ENCODE measurements at regions not wholly inside any gene's neighbourhood (a gene's known extent, or its start where the extent isn't known, plus 50 kb on each side); places are given as distances from the start of the nearest gene placed in this dataset.

DNA sequence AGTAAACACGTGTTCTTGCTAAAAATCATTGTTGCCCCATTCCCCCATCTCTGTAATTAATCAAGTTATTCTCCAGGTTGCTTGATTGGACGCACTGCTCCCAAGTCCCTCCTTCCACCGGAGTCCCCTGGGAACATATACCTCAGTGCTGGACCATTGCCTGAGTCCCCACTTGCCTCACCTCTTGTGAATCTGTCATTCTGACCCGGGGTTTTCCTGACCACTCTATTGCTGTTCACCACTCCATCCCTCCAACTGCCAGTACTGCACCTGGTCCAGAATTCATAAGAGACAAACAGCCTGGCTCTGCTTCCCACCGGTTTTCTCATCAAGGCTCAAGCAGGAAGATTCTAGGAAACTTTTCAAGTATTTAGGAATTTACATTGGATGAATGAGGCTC lies 555.9 kb downstream of the VRK1 start:
- no peak for DNase-seq (ENCODE audit: low spot score)
- Mint-ChIP-seq H3K4me1 (no peaks in the 10 kb centered on the region), H3K27me3 (ENCODE audit: low read depth) (no peaks in the 10 kb centered on the region; the same call in 1 of the 2 replicates), H3K4me3 (no peak overlapping the region), H3K27ac (no peak overlapping the region), H3K36me3 (no peaks in the 10 kb centered on the region), H3K9me3 (peaks cover 3% of the 10 kb centered on the region)
- ATAC-seq, result no peak
- ChIA-PET POLR2A (no interaction called here), CTCF (no interaction called here)
- no peak for TF ChIP-seq ZNF317 (CRISPR knock-in tag; IDR thresholded peaks at IDR 0.05; ENCODE audit: borderline replicate concordance, low read depth)
- TF ChIP-seq, protein P1, sequence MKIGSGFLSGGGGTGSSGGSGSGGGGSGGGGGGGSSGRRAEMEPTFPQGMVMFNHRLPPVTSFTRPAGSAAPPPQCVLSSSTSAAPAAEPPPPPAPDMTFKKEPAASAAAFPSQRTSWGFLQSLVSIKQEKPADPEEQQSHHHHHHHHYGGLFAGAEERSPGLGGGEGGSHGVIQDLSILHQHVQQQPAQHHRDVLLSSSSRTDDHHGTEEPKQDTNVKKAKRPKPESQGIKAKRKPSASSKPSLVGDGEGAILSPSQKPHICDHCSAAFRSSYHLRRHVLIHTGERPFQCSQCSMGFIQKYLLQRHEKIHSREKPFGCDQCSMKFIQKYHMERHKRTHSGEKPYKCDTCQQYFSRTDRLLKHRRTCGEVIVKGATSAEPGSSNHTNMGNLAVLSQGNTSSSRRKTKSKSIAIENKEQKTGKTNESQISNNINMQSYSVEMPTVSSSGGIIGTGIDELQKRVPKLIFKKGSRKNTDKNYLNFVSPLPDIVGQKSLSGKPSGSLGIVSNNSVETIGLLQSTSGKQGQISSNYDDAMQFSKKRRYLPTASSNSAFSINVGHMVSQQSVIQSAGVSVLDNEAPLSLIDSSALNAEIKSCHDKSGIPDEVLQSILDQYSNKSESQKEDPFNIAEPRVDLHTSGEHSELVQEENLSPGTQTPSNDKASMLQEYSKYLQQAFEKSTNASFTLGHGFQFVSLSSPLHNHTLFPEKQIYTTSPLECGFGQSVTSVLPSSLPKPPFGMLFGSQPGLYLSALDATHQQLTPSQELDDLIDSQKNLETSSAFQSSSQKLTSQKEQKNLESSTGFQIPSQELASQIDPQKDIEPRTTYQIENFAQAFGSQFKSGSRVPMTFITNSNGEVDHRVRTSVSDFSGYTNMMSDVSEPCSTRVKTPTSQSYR (CRISPR knock-in tag; IDR thresholded peaks at IDR 0.05), result no peak
- no peak for TF ChIP-seq FOXJ3 (CRISPR knock-in tag; IDR thresholded peaks at IDR 0.05; ENCODE audit: borderline replicate concordance)
- TF ChIP-seq, protein P2, sequence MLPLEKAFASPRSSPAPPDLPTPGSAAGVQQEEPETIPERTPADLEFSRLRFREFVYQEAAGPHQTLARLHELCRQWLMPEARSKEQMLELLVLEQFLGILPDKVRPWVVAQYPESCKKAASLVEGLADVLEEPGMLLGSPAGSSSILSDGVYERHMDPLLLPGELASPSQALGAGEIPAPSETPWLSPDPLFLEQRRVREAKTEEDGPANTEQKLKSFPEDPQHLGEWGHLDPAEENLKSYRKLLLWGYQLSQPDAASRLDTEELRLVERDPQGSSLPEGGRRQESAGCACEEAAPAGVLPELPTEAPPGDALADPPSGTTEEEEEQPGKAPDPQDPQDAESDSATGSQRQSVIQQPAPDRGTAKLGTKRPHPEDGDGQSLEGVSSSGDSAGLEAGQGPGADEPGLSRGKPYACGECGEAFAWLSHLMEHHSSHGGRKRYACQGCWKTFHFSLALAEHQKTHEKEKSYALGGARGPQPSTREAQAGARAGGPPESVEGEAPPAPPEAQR (CRISPR knock-in tag; IDR thresholded peaks at IDR 0.05), result no peak
- no peak for TF ChIP-seq ZNF121 (CRISPR knock-in tag; IDR thresholded peaks at IDR 0.05)
- TF ChIP-seq, protein P3, sequence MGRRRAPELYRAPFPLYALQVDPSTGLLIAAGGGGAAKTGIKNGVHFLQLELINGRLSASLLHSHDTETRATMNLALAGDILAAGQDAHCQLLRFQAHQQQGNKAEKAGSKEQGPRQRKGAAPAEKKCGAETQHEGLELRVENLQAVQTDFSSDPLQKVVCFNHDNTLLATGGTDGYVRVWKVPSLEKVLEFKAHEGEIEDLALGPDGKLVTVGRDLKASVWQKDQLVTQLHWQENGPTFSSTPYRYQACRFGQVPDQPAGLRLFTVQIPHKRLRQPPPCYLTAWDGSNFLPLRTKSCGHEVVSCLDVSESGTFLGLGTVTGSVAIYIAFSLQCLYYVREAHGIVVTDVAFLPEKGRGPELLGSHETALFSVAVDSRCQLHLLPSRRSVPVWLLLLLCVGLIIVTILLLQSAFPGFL (CRISPR knock-in tag; IDR thresholded peaks at IDR 0.05; ENCODE audit: borderline replicate concordance), result no peak
- TF ChIP-seq, protein P4, sequence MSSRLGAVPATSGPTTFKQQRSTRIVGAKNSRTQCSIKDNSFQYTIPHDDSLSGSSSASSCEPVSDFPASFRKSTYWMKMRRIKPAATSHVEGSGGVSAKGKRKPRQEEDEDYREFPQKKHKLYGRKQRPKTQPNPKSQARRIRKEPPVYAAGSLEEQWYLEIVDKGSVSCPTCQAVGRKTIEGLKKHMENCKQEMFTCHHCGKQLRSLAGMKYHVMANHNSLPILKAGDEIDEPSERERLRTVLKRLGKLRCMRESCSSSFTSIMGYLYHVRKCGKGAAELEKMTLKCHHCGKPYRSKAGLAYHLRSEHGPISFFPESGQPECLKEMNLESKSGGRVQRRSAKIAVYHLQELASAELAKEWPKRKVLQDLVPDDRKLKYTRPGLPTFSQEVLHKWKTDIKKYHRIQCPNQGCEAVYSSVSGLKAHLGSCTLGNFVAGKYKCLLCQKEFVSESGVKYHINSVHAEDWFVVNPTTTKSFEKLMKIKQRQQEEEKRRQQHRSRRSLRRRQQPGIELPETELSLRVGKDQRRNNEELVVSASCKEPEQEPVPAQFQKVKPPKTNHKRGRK (CRISPR knock-in tag; IDR thresholded peaks at IDR 0.05; ENCODE audit: borderline replicate concordance), result no peak
- no peak for TF ChIP-seq GTF2I (CRISPR knock-in tag; conservative IDR thresholded peaks at IDR 0.05)
- TF ChIP-seq, protein P5, sequence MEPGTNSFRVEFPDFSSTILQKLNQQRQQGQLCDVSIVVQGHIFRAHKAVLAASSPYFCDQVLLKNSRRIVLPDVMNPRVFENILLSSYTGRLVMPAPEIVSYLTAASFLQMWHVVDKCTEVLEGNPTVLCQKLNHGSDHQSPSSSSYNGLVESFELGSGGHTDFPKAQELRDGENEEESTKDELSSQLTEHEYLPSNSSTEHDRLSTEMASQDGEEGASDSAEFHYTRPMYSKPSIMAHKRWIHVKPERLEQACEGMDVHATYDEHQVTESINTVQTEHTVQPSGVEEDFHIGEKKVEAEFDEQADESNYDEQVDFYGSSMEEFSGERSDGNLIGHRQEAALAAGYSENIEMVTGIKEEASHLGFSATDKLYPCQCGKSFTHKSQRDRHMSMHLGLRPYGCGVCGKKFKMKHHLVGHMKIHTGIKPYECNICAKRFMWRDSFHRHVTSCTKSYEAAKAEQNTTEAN (CRISPR knock-in tag; IDR thresholded peaks at IDR 0.05), result no peak
- TF ChIP-seq SMAD4 (CRISPR knock-in tag; IDR thresholded peaks at IDR 0.05), result no peak
- TF ChIP-seq HMGA2 (CRISPR knock-in tag; IDR thresholded peaks at IDR 0.05), result no peak
- TF ChIP-seq NFYB (CRISPR knock-in tag; conservative IDR thresholded peaks at IDR 0.05; ENCODE audit: low read depth), result no peak

DNA sequence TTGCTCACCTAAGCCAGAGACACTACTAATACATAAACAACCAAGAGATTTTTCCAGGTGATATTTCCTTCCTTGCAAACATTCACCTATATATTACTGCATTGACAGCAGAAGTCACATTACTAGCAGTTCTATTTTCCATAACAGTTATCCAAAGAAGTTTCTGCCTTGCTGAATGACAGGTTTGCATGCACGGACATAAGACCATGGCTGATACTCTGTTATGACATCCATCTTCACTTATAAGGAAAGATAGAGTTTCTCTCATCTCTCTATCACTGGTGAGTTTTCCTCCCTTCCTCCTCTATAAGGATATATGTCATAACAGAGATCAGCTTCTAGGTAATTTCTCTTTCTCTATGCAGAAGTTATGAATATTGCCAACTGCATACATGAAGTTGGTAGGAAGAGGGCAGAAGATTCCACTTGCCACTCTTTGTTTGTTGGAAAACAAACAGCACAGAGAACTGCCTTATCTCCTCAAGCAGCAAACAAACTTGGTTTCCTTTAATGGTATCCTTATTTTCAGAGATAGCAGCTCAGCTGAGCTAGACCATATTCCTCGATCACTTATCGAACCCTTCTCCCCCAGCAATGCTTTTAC lies 557.0 kb downstream of the VRK1 start:
- no peak for ATAC-seq
- POLR2A ChIA-PET, result no interaction called here
- no peak overlapping the region for H3K27ac Mint-ChIP-seq
- CTCF ChIA-PET, result no interaction called here
- H3K36me3 Mint-ChIP-seq, result no peaks in the 10 kb centered on the region
- no peak for DNase-seq (ENCODE audit: low spot score)
- H3K9me3 Mint-ChIP-seq, result no peaks in the 10 kb centered on the region
- no peaks in the 10 kb centered on the region; the same call in 1 of the 2 replicates for H3K27me3 Mint-ChIP-seq (ENCODE audit: low read depth)
- no peaks in the 10 kb centered on the region for H3K4me1 Mint-ChIP-seq
- no peak overlapping the region for H3K4me3 Mint-ChIP-seq
- no peak for TF ChIP-seq ELF4 (CRISPR knock-in tag; IDR thresholded peaks at IDR 0.05; ENCODE audit: low read depth)
- no peak for TF ChIP-seq ESRRA (CRISPR knock-in tag; IDR thresholded peaks at IDR 0.05; ENCODE audit: borderline replicate concordance)
- no peak for TF ChIP-seq NFYB (CRISPR knock-in tag; conservative IDR thresholded peaks at IDR 0.05; ENCODE audit: low read depth)
- no peak for TF ChIP-seq ZNF219 (CRISPR knock-in tag; IDR thresholded peaks at IDR 0.05; ENCODE audit: borderline replicate concordance)
- no peak for TF ChIP-seq CBFB (CRISPR knock-in tag; IDR thresholded peaks at IDR 0.05; ENCODE audit: low read depth)
- TF ChIP-seq, protein P6, sequence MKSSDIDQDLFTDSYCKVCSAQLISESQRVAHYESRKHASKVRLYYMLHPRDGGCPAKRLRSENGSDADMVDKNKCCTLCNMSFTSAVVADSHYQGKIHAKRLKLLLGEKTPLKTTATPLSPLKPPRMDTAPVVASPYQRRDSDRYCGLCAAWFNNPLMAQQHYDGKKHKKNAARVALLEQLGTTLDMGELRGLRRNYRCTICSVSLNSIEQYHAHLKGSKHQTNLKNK (CRISPR knock-in tag; IDR thresholded peaks at IDR 0.05), result no peak
- no peak for TF ChIP-seq ZNF423 (CRISPR knock-in tag; IDR thresholded peaks at IDR 0.05)
- no peak for TF ChIP-seq ZNF263 (CRISPR knock-in tag; IDR thresholded peaks at IDR 0.05; ENCODE audit: low read depth)
- TF ChIP-seq, protein P7, sequence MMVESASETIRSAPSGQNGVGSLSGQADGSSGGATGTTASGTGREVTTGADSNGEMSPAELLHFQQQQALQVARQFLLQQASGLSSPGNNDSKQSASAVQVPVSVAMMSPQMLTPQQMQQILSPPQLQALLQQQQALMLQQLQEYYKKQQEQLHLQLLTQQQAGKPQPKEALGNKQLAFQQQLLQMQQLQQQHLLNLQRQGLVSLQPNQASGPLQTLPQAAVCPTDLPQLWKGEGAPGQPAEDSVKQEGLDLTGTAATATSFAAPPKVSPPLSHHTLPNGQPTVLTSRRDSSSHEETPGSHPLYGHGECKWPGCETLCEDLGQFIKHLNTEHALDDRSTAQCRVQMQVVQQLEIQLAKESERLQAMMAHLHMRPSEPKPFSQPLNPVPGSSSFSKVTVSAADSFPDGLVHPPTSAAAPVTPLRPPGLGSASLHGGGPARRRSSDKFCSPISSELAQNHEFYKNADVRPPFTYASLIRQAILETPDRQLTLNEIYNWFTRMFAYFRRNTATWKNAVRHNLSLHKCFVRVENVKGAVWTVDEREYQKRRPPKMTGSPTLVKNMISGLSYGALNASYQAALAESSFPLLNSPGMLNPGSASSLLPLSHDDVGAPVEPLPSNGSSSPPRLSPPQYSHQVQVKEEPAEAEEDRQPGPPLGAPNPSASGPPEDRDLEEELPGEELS (CRISPR knock-in tag; IDR thresholded peaks at IDR 0.05), result no peak

Measured in WTC11 (cell line).